ENCODE measurements at regions not wholly inside any gene's neighbourhood (a gene's known extent, or its start where the extent isn't known, plus 50 kb on each side); places are given as distances from the start of the nearest gene placed in this dataset.

DNA sequence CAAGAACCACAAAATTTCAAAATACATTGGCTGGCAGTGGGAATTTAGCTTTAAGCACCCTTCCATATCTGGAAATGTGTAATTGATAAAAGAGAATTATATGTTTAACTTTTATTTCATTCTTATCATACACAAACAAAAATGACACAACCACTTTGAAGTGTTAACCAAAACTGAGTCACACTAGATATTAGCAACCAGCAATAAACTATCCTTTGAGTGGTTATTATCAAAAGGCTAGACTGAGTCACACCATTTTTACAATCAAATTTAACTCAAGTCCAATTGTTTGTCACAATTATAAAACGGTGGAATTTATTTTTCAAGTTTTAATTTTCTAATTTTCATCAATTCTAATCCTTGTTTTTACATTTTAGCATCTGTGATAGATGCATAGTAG, 121.7 kb downstream of the LIG4 start:
- Histone ChIP-seq H3K27ac (no peak overlapping the region), H3K27me3 (ENCODE audit: insufficient read depth, low read depth, severe bottlenecking) (peaks cover 27% of the 10 kb centered on the region), H3K9me3 (ENCODE audit: severe bottlenecking) (no peaks in the 10 kb centered on the region), H3K36me3 (no peaks in the 10 kb centered on the region), H3K4me3 (ENCODE audit: low read depth, low read length) (no peak overlapping the region)
- no peak for DNase-seq
- TF ChIP-seq, protein P1, sequence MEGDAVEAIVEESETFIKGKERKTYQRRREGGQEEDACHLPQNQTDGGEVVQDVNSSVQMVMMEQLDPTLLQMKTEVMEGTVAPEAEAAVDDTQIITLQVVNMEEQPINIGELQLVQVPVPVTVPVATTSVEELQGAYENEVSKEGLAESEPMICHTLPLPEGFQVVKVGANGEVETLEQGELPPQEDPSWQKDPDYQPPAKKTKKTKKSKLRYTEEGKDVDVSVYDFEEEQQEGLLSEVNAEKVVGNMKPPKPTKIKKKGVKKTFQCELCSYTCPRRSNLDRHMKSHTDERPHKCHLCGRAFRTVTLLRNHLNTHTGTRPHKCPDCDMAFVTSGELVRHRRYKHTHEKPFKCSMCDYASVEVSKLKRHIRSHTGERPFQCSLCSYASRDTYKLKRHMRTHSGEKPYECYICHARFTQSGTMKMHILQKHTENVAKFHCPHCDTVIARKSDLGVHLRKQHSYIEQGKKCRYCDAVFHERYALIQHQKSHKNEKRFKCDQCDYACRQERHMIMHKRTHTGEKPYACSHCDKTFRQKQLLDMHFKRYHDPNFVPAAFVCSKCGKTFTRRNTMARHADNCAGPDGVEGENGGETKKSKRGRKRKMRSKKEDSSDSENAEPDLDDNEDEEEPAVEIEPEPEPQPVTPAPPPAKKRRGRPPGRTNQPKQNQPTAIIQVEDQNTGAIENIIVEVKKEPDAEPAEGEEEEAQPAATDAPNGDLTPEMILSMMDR (IDR thresholded peaks at IDR 0.05; ENCODE audit: low read depth, low read length) = no peak

DNA sequence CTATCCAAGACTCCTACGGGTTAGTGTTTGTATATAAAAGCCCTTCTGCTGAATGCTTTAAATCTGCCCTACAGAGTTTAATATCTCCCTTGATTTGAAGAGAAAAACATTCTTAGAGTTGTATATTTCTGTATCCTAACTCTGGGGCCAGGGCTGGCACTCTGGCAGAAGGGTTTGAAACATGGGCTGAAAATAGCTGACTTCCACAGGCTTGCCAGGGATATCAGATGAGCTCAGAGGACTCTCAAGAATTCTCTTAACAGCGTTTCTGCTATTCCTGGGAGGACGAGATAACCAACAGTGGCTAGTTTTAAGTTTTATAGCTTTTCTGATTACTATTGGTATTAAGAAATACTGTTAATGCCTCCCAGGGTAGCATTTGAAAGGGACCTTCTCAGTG, 127.5 kb downstream of the LIG4 start:
- no peaks in the 10 kb centered on the region for H3K9me3 ChIP-seq (ENCODE audit: severe bottlenecking)
- H3K36me3 ChIP-seq = no peaks in the 10 kb centered on the region
- H3K4me3 ChIP-seq (ENCODE audit: low read depth, low read length) = no peak overlapping the region
- no peak overlapping the region for H3K27ac ChIP-seq
- DNase-seq = no peak
- peaks cover 37% of the 10 kb centered on the region for H3K27me3 ChIP-seq (ENCODE audit: insufficient read depth, low read depth, severe bottlenecking)
- TF ChIP-seq, protein P1 (IDR thresholded peaks at IDR 0.05; ENCODE audit: low read depth, low read length) = no peak

DNA sequence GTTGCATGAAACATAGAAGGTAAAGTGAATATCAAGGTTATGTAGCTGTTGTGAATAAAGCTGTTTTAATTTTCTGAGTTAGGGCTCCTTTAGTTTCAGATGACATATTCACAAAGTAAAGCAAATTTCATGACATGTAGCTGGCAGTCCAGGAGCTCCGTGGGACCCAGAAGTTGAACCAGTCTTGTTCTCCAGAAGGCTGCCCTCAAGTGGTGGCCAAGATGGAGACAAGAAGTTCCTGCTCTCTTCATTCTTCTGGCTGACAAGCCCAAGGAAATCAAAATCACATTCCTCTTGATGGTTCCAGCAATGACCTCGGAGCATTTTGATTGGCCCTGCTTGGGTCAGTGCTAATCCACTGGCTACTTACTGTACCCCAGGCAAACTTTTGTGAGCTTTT, 128.7 kb downstream of the LIG4 start:
- Histone ChIP-seq H3K27me3 (ENCODE audit: insufficient read depth, low read depth, severe bottlenecking) (peaks cover 31% of the 10 kb centered on the region), H3K4me3 (ENCODE audit: low read depth, low read length) (no peak overlapping the region), H3K9me3 (ENCODE audit: severe bottlenecking) (no peaks in the 10 kb centered on the region), H3K27ac (no peak overlapping the region), H3K36me3 (no peaks in the 10 kb centered on the region)
- DNase-seq = no peak
- TF ChIP-seq, protein P1 (IDR thresholded peaks at IDR 0.05; ENCODE audit: low read depth, low read length) = peak; percentile 29

DNA sequence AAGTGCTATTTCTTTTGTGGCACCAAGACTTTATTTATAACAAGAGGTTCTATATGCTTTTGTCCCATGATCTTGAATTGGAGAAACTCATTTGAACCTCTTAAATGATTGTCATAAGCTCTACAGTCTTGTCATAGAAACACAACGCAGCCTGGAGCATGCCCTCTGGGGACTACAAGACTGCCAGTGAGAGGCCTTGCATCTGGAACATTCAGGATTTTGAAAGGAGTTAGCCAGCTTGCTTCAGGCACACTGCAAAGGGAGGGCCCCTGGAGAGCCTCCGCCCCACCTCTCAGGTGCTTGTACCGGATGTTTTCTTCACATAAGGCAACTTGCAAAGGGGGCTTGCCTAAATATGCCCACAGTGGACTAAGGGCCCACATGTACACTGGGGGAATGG, 130.5 kb downstream of the LIG4 start:
- no peaks in the 10 kb centered on the region for H3K36me3 ChIP-seq
- no peak for DNase-seq
- H3K27me3 ChIP-seq (ENCODE audit: insufficient read depth, low read depth, severe bottlenecking) = peaks cover 22% of the 10 kb centered on the region
- TF ChIP-seq, protein P1 (IDR thresholded peaks at IDR 0.05; ENCODE audit: low read depth, low read length) = no peak
- H3K4me3 ChIP-seq (ENCODE audit: low read depth, low read length) = no peak overlapping the region
- no peaks in the 10 kb centered on the region for H3K9me3 ChIP-seq (ENCODE audit: severe bottlenecking)
- H3K27ac ChIP-seq = no peak overlapping the region

DNA sequence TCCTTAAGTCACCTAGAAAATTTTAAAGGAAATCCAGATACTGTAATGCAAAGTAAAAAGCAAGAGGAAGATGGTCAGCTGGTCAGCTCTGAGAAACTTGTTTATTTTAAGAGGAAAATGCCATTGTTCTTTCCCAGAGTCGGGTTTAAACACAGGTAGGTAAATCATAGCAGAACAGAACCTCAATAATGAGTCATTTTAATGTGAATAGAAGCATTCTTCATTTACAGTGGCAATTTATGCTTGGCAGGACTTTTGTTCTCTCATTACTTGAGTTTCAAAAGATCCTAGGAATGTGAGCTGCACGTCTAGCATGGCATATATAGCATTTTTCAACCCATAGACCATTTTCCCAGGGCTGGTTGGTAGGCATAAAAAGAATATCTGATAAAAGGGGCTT, 132.3 kb downstream of the LIG4 start:
- DNase-seq = no peak
- Histone ChIP-seq H3K9me3 (ENCODE audit: severe bottlenecking) (no peaks in the 10 kb centered on the region), H3K4me3 (ENCODE audit: low read depth, low read length) (no peak overlapping the region), H3K36me3 (no peaks in the 10 kb centered on the region), H3K27ac (no peak overlapping the region), H3K27me3 (ENCODE audit: insufficient read depth, low read depth, severe bottlenecking) (peaks cover 22% of the 10 kb centered on the region)
- TF ChIP-seq, protein P1 (IDR thresholded peaks at IDR 0.05; ENCODE audit: low read depth, low read length) = no peak

DNA sequence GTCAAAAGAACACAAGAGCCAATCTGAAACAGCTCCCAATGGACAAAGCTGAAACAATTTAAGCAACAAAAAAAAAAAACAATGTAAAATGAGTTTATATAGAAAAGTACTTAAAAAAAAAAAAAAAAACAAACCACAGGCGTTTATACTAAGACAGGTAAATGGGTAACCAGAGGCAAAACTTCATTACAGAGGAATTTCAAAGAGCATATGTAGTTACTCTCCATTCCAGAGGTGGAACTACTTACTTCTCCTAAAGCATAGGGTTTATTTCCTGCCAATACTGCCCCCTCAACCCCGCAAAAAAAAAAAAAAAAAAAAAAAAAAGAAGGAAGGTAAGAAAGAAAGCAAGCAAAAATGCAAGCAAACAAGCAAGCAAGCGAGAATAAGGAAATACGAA, 132.9 kb downstream of the LIG4 start:
- Histone ChIP-seq H3K9me3 (ENCODE audit: severe bottlenecking) (no peaks in the 10 kb centered on the region), H3K36me3 (no peaks in the 10 kb centered on the region), H3K4me3 (ENCODE audit: low read depth, low read length) (no peak overlapping the region), H3K27me3 (ENCODE audit: insufficient read depth, low read depth, severe bottlenecking) (peaks cover 22% of the 10 kb centered on the region), H3K27ac (no peak overlapping the region)
- TF ChIP-seq, protein P1 (IDR thresholded peaks at IDR 0.05; ENCODE audit: low read depth, low read length) = no peak
- no peak for DNase-seq

Measured in WERI-Rb-1 (cell line).